Tibial artery (tissue), 4 donors: ENCODE measurements at regions not wholly inside any gene's neighbourhood (a gene's known extent, or its start where the extent isn't known, plus 50 kb on each side); places are given as distances from the start of the nearest gene placed in this dataset.

Experiments
- DNase-seq, 2 donors: peaks; one replicate each; pipeline ENCODE4 v3.0.0-alpha.2; 2019
- H3K27ac ChIP-seq, 2 donors: fragments of 200-600 bp; sonication (generic) in 1 of 2; 1 replicate in 1 of 2; 2 replicates in 1 of 2; pipeline ENCODE4 v1.5.1; 2018 to 2019; ENCODE audit warnings: mild to moderate bottlenecking in 1 of 2
- H3K27me3 ChIP-seq, 2 donors: fragments of 200-600 bp; sonication (generic) in 1 of 2; one replicate each; pipeline versions ENCODE4 v1.5.1 to v1.6.0; 2016 to 2019
- H3K36me3 ChIP-seq, 3 donors: fragments of 200-600 bp; sonication (generic) in 2 of 3; one replicate each; pipeline ENCODE4 v1.5.1; 2016 to 2019; ENCODE audit warnings: mild to moderate bottlenecking in 2 of 3
- H3K4me1 ChIP-seq, 4 donors: fragments of 200-600 bp; sonication (generic) in 2 of 4; 1 replicate in 3 of 4; 2 replicates in 1 of 4; pipeline ENCODE4 v1.5.1; 2016 to 2019
- H3K4me3 ChIP-seq, 2 donors: fragments of 200-600 bp; sonication (generic) in 1 of 2; 1 replicate in 1 of 2; 2 replicates in 1 of 2; pipeline ENCODE4 v1.5.1; 2018 to 2019; ENCODE audit warnings: mild to moderate bottlenecking in 2 of 2
- H3K9me3 ChIP-seq, 3 donors: fragments of 200-600 bp; sonication (generic) in 1 of 3; one replicate each; pipeline ENCODE4 v1.5.1; 2016 to 2019
- intact Hi-C: fragments of 100-400 bp; cut with DNase I; formaldehyde crosslinking; loops from one replicate; pipeline ENCODE4 v1.15.0; 2023; ENCODE audit warnings: low total_unique reads
- TF ChIP-seq, protein P1 (sequence below), 2 experiments: fragments of 200-600 bp in 1 of 2; fragments of 450-650 bp in 1 of 2; IDR thresholded peaks; one replicate each; pipeline ENCODE4 v1.5.1; 2017 to 2019; ENCODE audit warnings: antibody characterized with exemption in 2 of 2, mild to moderate bottlenecking in 1 of 2, moderate library complexity in 1 of 2

GRCh38 chr14:38442208-38442607 is 186.3 kb upstream of the CLEC14A start:
- DNase-seq = no peak
- intact Hi-C loops = no loop called here
- Histone ChIP-seq H3K27me3 (no peaks in the 10 kb centered on the region), H3K27ac (no peak overlapping the region), H3K4me3 (no peak overlapping the region), H3K36me3 (no peaks in the 10 kb centered on the region), H3K9me3 (peaks cover 0 to 13% (median 10%) of the 10 kb centered on the region in 3 donors), H3K4me1 (no peaks in the 10 kb centered on the region)
- TF ChIP-seq, protein P1, sequence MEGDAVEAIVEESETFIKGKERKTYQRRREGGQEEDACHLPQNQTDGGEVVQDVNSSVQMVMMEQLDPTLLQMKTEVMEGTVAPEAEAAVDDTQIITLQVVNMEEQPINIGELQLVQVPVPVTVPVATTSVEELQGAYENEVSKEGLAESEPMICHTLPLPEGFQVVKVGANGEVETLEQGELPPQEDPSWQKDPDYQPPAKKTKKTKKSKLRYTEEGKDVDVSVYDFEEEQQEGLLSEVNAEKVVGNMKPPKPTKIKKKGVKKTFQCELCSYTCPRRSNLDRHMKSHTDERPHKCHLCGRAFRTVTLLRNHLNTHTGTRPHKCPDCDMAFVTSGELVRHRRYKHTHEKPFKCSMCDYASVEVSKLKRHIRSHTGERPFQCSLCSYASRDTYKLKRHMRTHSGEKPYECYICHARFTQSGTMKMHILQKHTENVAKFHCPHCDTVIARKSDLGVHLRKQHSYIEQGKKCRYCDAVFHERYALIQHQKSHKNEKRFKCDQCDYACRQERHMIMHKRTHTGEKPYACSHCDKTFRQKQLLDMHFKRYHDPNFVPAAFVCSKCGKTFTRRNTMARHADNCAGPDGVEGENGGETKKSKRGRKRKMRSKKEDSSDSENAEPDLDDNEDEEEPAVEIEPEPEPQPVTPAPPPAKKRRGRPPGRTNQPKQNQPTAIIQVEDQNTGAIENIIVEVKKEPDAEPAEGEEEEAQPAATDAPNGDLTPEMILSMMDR (IDR thresholded peaks at IDR 0.05) = no peak

DNA sequence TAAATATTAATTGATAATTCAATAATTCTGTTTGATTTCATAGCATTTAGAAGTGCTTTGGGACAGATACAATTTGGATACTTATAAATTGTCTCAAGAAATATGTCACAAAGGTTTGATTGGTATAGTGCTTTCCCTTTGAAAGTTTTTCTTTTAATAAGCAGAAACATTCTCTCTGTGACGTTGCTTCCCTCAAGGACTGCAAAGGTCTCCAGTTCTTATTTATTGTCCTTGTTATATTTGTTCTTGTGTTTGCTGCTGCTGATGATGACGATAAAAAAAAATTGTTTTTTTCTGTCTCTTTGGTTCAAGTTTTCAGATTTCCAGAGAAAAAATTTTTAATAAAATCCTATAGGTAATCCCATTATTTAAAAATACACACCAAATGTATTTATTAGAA is 176.3 kb upstream of the CLEC14A start:
- intact Hi-C loops = no loop called here
- TF ChIP-seq, protein P1 (IDR thresholded peaks at IDR 0.05) = no peak
- H3K27me3 ChIP-seq = no peaks in the 10 kb centered on the region
- no peak overlapping the region for H3K4me3 ChIP-seq
- H3K9me3 ChIP-seq = no peaks in the 10 kb centered on the region
- H3K4me1 ChIP-seq = no peaks in the 10 kb centered on the region
- H3K36me3 ChIP-seq = no peaks in the 10 kb centered on the region
- DNase-seq = no peak
- no peak overlapping the region for H3K27ac ChIP-seq

DNA sequence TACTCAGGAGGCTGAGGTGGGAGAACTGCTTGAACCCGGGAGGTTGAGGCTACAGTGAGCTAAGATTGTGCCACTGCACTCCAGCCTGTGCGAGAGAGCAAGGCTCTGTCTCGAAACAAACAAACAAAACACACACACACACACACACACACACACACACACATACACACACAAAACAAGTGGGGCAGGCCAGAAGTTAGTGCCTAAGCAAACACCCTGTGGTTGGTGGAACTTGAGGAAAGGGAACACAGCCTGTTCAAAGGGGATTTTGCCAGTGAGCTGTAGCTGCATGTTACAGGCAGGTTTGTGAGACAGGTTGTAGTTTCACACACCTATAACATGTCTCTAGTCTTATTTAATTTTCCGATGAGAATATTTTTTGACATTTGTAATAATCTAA is 175.3 kb upstream of the CLEC14A start:
- Histone ChIP-seq H3K27ac (no peak overlapping the region), H3K4me3 (no peak overlapping the region), H3K9me3 (no peaks in the 10 kb centered on the region), H3K4me1 (no peaks in the 10 kb centered on the region), H3K36me3 (no peaks in the 10 kb centered on the region), H3K27me3 (no peaks in the 10 kb centered on the region)
- TF ChIP-seq, protein P1 (IDR thresholded peaks at IDR 0.05) = no peak
- intact Hi-C loops = no loop called here
- no peak for DNase-seq

DNA sequence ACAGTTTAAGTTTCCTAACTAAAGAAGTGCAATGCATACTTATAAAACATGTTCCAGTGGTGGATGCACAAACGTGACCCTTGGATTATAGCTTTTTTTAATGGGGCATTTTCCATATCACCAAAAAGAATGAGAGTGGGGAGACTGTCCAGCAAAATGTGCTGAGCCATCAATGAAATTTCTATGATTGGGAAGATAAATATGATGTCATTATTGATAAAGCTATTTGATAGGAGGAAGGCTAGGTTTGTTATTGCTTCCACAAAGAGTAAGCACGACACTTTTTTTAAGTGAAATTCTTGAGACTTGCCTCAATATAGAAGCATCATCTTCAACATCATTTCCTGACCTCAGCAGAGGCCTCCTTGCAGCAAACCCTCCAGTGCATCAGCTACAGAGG is 174.6 kb upstream of the CLEC14A start:
- TF ChIP-seq, protein P1 (IDR thresholded peaks at IDR 0.05) = no peak
- H3K4me1 ChIP-seq = no peaks in the 10 kb centered on the region
- H3K27me3 ChIP-seq = no peaks in the 10 kb centered on the region
- intact Hi-C loops = no loop called here
- H3K27ac ChIP-seq = no peak overlapping the region
- H3K9me3 ChIP-seq = no peaks in the 10 kb centered on the region
- H3K4me3 ChIP-seq = no peak overlapping the region
- DNase-seq = no peak
- H3K36me3 ChIP-seq = no peaks in the 10 kb centered on the region

DNA sequence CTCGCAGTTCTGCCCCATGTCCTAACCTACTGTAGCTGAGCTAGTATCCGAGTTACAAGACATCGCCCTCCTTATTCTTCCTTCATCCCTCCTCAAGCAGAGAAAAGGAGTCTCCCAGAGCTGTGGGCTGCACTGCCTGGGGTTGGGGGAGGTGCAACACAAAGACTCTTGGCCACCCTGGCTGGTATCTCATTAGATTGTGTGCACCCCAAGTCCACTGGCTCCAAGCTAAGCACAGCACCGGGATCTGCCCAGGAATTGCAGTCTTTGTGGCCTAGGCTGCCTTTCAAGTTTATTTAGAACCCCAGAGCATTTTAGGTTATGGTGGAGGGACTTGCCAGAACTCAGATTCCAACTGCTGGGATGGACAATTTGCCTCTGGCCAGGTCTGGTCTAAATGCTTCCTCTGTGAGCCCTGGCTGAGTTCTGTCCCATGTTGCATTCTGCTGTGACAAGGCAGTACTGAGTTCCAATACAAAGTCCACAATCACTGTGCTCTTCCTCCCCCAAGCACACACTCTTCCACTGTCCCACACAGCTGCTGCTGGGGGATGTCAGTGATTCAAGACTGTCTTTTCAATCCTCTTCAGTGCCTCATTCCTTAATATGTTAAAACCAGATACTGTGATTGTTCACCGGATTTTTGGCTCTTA is 169.6 kb upstream of the CLEC14A start:
- H3K27ac ChIP-seq = no peak overlapping the region
- no peaks in the 10 kb centered on the region for H3K27me3 ChIP-seq
- intact Hi-C loops = no loop called here
- peaks cover 0 to 8% (median 0%) of the 10 kb centered on the region in 4 donors for H3K4me1 ChIP-seq
- H3K9me3 ChIP-seq = peaks cover 0 to 21% (median 0%) of the 10 kb centered on the region in 3 donors
- TF ChIP-seq, protein P1 (IDR thresholded peaks at IDR 0.05) = no peak
- DNase-seq = no peak
- no peak overlapping the region for H3K4me3 ChIP-seq
- no peaks in the 10 kb centered on the region for H3K36me3 ChIP-seq

DNA sequence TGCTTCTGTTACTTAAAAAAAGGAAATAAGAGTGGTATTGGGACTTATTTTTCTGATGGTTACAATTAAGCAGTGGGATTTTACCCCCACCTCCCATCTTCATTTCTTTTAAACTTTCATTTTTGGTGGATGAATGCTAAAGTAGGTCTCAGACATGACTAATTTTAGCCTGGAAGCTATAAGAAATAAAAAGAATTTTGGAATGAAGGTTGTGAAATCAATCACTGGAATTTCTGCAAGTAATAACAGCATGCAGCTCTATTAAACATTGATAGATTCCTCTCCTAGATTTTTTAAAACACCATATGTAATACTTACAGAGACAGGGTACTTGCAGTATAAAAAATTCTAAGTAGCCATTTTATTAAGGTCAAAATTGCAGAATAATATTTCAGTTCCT is 164.2 kb upstream of the CLEC14A start:
- intact Hi-C loops = no loop called here
- DNase-seq = no peak
- TF ChIP-seq, protein P1 (IDR thresholded peaks at IDR 0.05) = no peak

More for the DNA sequence above, 164.2 kb upstream of the CLEC14A start:
- peak overlapping the region in 1 of 2 donors; percentile 21 for H3K27ac ChIP-seq
- H3K9me3 ChIP-seq = peaks cover 0 to 21% (median 0%) of the 10 kb centered on the region in 3 donors
- no peaks in the 10 kb centered on the region for H3K36me3 ChIP-seq
- no peaks in the 10 kb centered on the region for H3K27me3 ChIP-seq
- no peak overlapping the region for H3K4me3 ChIP-seq
- peaks cover 0 to 20% (median 0%) of the 10 kb centered on the region in 4 donors for H3K4me1 ChIP-seq
